DND-41 (cell line): ENCODE measurements at regions not wholly inside any gene's neighbourhood (a gene's known extent, or its start where the extent isn't known, plus 50 kb on each side); places are given as distances from the start of the nearest gene placed in this dataset.

Experiments used
- ATAC-seq: fragments of 200-7000 bp; cut with Tn5 transposase; 3 replicates; pipeline ENCODE4 v1.9.1; 2021; ENCODE audit warnings: low read depth; ENCODE audit not compliant: insufficient read depth
- DNase-seq: peaks from one replicate; pipeline ENCODE4 v3.0.0-alpha.2; 2020
- H2AFZ ChIP-seq: 2 replicates; pipeline ENCODE4 v1.6.0; 2012; ENCODE audit warnings: low read depth, low read length
- H3K27ac ChIP-seq: 2 replicates; pipeline ENCODE4 v1.5.1; 2012; ENCODE audit warnings: low read length, inconsistent platforms
- H3K27me3 ChIP-seq: fragments of 200-600 bp; sonication (generic); 2 replicates; pipeline ENCODE4 v1.6.0; 2012; ENCODE audit warnings: low read length, mild to moderate bottlenecking, inconsistent platforms; ENCODE audit not compliant: insufficient read depth, poor library complexity
- H3K36me3 ChIP-seq: 2 replicates; pipeline ENCODE4 v1.5.1; 2012; ENCODE audit warnings: low read length, inconsistent platforms; ENCODE audit not compliant: insufficient read depth
- H3K4me1 ChIP-seq: 2 replicates; pipeline ENCODE4 v1.5.1; 2012; ENCODE audit warnings: mild to moderate bottlenecking, low read length; ENCODE audit not compliant: insufficient read depth
- H3K4me2 ChIP-seq: 2 replicates; pipeline ENCODE4 v1.6.0; 2012; ENCODE audit warnings: mild to moderate bottlenecking, moderate library complexity, low read length, inconsistent platforms; ENCODE audit not compliant: insufficient read depth
- H3K4me3 ChIP-seq, 2 experiments: fragments of 200-600 bp in 1 of 2; shearing (Covaris generic) in 1 of 2; 2 replicates each; pipeline ENCODE4 v1.5.1; 2012 to 2016; ENCODE audit warnings: inconsistent platforms in 2 of 2, low read length in 2 of 2, mild to moderate bottlenecking in 2 of 2, low read depth in 1 of 2, moderate library complexity in 1 of 2
- H3K79me2 ChIP-seq: 2 replicates; pipeline ENCODE4 v1.6.0; 2012; ENCODE audit warnings: low read length, inconsistent platforms; ENCODE audit not compliant: insufficient read depth
- H3K9ac ChIP-seq: 2 replicates; pipeline ENCODE4 v1.6.0; 2012; ENCODE audit warnings: low read depth, mild to moderate bottlenecking, inconsistent platforms, low read length, moderate library complexity
- H3K9me3 ChIP-seq: 2 replicates; pipeline ENCODE4 v1.5.1; 2012; ENCODE audit warnings: low read length, moderate library complexity, mild to moderate bottlenecking, inconsistent platforms; ENCODE audit not compliant: insufficient read depth, severe bottlenecking
- H4K20me1 ChIP-seq: 2 replicates; pipeline ENCODE4 v1.6.0; 2012; ENCODE audit warnings: low read length; ENCODE audit not compliant: insufficient read depth
- EZH2 ChIP-seq: IDR thresholded peaks from 3 replicates; pipeline ENCODE4 v1.6.1; 2012; ENCODE audit warnings: borderline replicate concordance, low read depth, mild to moderate bottlenecking, moderate library complexity, low read length, inconsistent platforms; ENCODE audit not compliant: severe bottlenecking
- TF ChIP-seq, protein P1 (sequence below): IDR thresholded peaks from 2 replicates; pipeline ENCODE4 v1.5.1; 2012; ENCODE audit warnings: borderline replicate concordance, low read length, moderate library complexity, mild to moderate bottlenecking; ENCODE audit not compliant: poor library complexity, severe bottlenecking; ENCODE audit errors: extremely low read depth

DNA sequence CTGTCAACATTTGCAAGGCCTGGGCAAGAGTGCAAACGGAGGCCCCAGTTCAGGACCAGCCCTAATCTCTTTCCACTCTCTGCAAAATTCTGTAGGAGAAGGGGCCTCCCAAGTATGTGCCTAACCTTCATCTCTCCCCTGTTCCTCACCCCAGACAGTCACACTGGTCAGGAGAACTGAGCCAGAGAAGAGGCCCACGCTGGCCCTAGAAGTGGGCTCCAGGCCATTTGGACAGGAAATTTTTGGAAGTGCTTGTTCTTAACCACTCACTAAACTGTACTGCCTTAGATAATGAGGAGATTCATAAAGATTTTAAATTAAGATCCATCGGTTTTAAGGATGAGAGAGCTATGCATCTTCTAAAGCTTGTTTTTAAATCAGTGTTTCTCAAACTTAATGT is 129.7 kb upstream of the ADGRL2 start:
- Histone ChIP-seq H2AFZ (no peak overlapping the region), H3K4me2 (no peak overlapping the region), H3K27ac (no peak overlapping the region), H3K4me3 (no peak overlapping the region), H3K36me3 (no peaks in the 10 kb centered on the region), H3K9me3 (no peaks in the 10 kb centered on the region), H4K20me1 (no peaks in the 10 kb centered on the region), H3K79me2 (no peaks in the 10 kb centered on the region), H3K27me3 (no peaks in the 10 kb centered on the region), H3K4me1 (no peaks in the 10 kb centered on the region), H3K9ac (no peak overlapping the region)
- no peak for ATAC-seq
- TF ChIP-seq, protein P1, sequence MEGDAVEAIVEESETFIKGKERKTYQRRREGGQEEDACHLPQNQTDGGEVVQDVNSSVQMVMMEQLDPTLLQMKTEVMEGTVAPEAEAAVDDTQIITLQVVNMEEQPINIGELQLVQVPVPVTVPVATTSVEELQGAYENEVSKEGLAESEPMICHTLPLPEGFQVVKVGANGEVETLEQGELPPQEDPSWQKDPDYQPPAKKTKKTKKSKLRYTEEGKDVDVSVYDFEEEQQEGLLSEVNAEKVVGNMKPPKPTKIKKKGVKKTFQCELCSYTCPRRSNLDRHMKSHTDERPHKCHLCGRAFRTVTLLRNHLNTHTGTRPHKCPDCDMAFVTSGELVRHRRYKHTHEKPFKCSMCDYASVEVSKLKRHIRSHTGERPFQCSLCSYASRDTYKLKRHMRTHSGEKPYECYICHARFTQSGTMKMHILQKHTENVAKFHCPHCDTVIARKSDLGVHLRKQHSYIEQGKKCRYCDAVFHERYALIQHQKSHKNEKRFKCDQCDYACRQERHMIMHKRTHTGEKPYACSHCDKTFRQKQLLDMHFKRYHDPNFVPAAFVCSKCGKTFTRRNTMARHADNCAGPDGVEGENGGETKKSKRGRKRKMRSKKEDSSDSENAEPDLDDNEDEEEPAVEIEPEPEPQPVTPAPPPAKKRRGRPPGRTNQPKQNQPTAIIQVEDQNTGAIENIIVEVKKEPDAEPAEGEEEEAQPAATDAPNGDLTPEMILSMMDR = no peak
- TF ChIP-seq EZH2 = no peak
- DNase-seq = no peak

DNA sequence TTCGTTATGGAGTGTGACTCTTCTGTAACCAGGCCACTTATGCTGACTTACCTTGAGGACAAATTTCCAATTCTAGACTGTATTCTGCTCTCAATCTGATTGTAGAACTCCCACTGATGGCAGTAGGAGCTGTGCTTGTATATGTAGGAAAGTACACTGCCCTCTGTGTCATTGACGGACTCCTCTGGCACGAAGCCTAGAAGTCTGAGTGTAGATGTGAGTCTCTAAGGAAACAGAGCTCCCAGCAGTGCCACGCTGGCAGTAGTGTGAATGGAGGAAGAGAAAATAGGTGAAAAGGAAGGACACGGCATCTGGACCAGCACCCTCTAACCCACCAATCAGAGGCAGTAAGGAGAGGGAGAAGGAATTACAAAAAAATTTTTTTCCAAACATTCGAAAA is 130.4 kb upstream of the ADGRL2 start:
- ATAC-seq = no peak
- DNase-seq = no peak
- TF ChIP-seq, protein P1 = no peak
- Histone ChIP-seq H3K79me2 (no peaks in the 10 kb centered on the region), H3K9me3 (no peaks in the 10 kb centered on the region), H3K27ac (no peak overlapping the region), H3K9ac (no peak overlapping the region), H3K4me3 (no peak overlapping the region), H3K4me1 (no peaks in the 10 kb centered on the region), H3K4me2 (no peak overlapping the region), H3K27me3 (no peaks in the 10 kb centered on the region), H2AFZ (no peak overlapping the region), H4K20me1 (no peaks in the 10 kb centered on the region), H3K36me3 (no peaks in the 10 kb centered on the region)

DNA sequence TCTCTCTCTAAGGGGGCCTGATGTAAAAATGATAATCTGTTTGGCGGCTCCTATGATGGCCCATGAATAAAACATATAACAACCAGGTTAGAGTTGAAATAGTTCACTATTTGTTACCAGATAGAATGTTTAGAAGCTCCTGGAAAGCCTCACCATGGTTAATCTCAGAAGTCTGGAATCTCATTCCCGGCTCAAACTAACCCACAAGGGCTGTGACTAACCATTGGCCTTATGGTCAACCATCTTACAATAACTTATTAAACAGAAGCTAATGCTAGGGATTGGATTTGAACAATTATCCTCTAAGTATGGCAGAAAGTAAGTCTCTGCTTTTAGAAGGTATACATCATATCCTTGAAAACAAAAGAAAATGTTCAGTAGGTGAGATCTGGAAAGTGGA is 134.1 kb upstream of the ADGRL2 start:
- no peak overlapping the region for H3K27ac ChIP-seq
- H3K27me3 ChIP-seq = no peaks in the 10 kb centered on the region
- ATAC-seq = no peak
- H3K9ac ChIP-seq = no peak overlapping the region
- DNase-seq = no peak
- no peaks in the 10 kb centered on the region for H4K20me1 ChIP-seq
- H3K79me2 ChIP-seq = no peaks in the 10 kb centered on the region
- no peak overlapping the region for H2AFZ ChIP-seq
- no peak overlapping the region for H3K4me3 ChIP-seq
- TF ChIP-seq EZH2 = no peak
- TF ChIP-seq, protein P1 = no peak
- no peak overlapping the region for H3K4me2 ChIP-seq
- H3K4me1 ChIP-seq = no peaks in the 10 kb centered on the region
- H3K36me3 ChIP-seq = no peaks in the 10 kb centered on the region
- no peaks in the 10 kb centered on the region for H3K9me3 ChIP-seq

DNA sequence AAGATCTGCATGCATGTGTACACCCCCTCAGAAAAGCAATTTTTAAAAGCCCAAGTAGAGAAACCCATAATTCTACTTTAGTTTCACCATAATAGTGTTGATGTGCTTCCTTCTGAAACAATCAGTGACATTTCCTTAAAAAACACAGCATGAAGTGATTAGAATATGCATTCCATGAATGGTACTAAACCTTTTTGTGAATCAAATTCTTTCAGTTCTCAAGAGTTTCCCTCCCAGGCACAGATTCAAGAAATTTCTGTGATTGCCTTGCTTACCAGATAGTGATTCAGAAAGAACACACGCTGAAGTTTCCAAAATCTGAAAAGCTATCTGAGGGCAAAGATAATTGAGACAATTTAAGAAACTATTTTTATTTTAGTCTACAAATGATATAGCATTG is 136.4 kb upstream of the ADGRL2 start:
- Histone ChIP-seq H3K79me2 (no peaks in the 10 kb centered on the region), H3K4me2 (no peak overlapping the region), H3K4me1 (no peaks in the 10 kb centered on the region), H3K27me3 (no peaks in the 10 kb centered on the region), H3K9me3 (no peaks in the 10 kb centered on the region), H3K4me3 (no peak overlapping the region), H3K36me3 (no peaks in the 10 kb centered on the region), H3K27ac (no peak overlapping the region), H4K20me1 (no peaks in the 10 kb centered on the region), H3K9ac (no peak overlapping the region), H2AFZ (no peak overlapping the region)
- DNase-seq (no peak), ATAC-seq (no peak)
- no peak for TF ChIP-seq EZH2
- TF ChIP-seq, protein P1 = no peak
